ENCODE measurements at regions not wholly inside any gene's neighbourhood (a gene's known extent, or its start where the extent isn't known, plus 50 kb on each side); places are given as distances from the start of the nearest gene placed in this dataset.

DNA sequence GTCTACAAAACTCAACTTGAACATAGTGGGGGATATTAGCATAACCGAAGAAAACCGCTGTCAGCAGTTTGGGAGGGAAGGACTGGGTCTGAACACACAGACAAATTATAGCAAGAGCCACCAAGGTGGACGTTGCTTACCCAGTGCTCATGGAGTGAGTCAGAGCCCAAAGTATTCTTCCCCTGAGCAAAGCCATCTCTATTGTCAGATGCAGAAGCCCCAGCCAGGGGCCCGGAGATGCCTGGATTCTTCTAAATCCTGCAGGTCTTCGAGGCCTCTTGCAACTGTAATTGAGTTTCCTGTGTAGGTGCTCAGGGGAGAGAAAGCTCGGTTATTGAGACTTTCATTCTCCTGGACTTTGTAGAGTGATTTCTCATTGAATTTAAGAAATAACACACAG is 384.5 kb downstream of the IRS2 start:
- Histone ChIP-seq H3K27ac (replicated peaks; ENCODE audit: low read length) (no peak overlapping the region), H3K27me3 (ENCODE audit: control insufficient read depth in 3 of 3, insufficient read depth in 3 of 3, low read depth in 1 of 3, low read length in 3 of 3) (no peaks in the 10 kb centered on the region), H3K9ac (ENCODE audit: low read depth, low read length, poor library complexity) (no peak overlapping the region), H2BK120ac (ENCODE audit: low read depth, low read length) (no peak overlapping the region), H3K4ac (ENCODE audit: low read length) (no peak overlapping the region), H4K91ac (ENCODE audit: low read depth, low read length, poor library complexity) (no peak overlapping the region), H3K4me3 (ENCODE audit: low read length in 2 of 2) (no peak overlapping the region), H3K14ac (ENCODE audit: low read length) (no peak overlapping the region), H3K9me3 (replicated peaks in 1 of 2; ENCODE audit: control insufficient read depth in 2 of 2, insufficient read depth in 1 of 2, low read depth in 1 of 2, low read length in 2 of 2) (peaks cover 6 to 11% of the 10 kb centered on the region in 2 donors), H2AFZ (ENCODE audit: low read length) (no peak overlapping the region), H4K8ac (ENCODE audit: low read depth, low read length) (no peak overlapping the region), H3K18ac (ENCODE audit: low read length) (no peak overlapping the region), H2BK5ac (ENCODE audit: low read length) (no peak overlapping the region), H2BK15ac (ENCODE audit: low read length) (no peak overlapping the region), H3K23ac (ENCODE audit: low read depth, low read length, poor library complexity) (no peak overlapping the region), H3K4me2 (ENCODE audit: insufficient read depth, low read length, poor library complexity, severe bottlenecking) (no peak overlapping the region), H3K79me1 (ENCODE audit: low read depth, low read length) (no peaks in the 10 kb centered on the region), H3K36me3 (replicated peaks in 1 of 2; ENCODE audit: control insufficient read depth in 2 of 2, insufficient read depth in 2 of 2, low read length in 2 of 2) (no peaks in the 10 kb centered on the region), H2BK12ac (ENCODE audit: low read length) (no peak overlapping the region), H3K4me1 (ENCODE audit: control insufficient read depth in 2 of 2, insufficient read depth in 1 of 2, low read depth in 1 of 2, low read length in 2 of 2) (peaks cover 0 to 4% of the 10 kb centered on the region in 2 donors), H2AK5ac (ENCODE audit: low read depth, low read length) (no peak overlapping the region)
- no peak for DNase-seq (ENCODE audit: low spot score)
- WGBS, 2 donors (ENCODE audit: extremely low coverage in 2 of 2, insufficient read length in 2 of 2, insufficient replicate concordance in 1 of 2) = no CpG with 5 or more reads among the region's 6 CpGs

DNA sequence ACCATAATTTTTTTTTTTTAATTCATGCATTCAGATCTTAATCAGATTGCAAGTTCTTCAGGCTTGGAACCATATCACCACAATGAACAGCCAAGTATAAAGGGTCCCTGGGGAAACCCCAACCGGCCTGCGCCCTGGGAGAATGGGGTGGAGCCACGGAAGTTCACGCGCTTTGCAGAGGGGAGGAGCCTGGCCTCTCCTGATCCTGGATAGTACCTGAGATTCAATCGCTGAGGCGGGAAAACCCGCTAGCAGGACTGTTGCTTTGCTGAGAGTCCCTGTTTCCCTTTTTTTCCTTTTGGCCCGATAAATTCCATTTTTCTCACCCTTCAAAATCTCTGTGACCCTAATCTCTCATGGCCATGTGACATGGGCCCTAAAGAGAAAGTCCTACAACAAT is 385.1 kb downstream of the IRS2 start:
- H3K27me3 ChIP-seq (ENCODE audit: control insufficient read depth in 3 of 3, insufficient read depth in 3 of 3, low read depth in 1 of 3, low read length in 3 of 3) = no peaks in the 10 kb centered on the region
- peaks cover 6 to 11% of the 10 kb centered on the region in 2 donors for H3K9me3 ChIP-seq (replicated peaks in 1 of 2; ENCODE audit: control insufficient read depth in 2 of 2, insufficient read depth in 1 of 2, low read depth in 1 of 2, low read length in 2 of 2)
- no peak overlapping the region for H2AK5ac ChIP-seq (ENCODE audit: low read depth, low read length)
- H3K18ac ChIP-seq (ENCODE audit: low read length) = no peak overlapping the region
- H2BK120ac ChIP-seq (ENCODE audit: low read depth, low read length) = no peak overlapping the region
- H4K8ac ChIP-seq (ENCODE audit: low read depth, low read length) = no peak overlapping the region
- no CpG with 5 or more reads among the region's 9 CpGs for WGBS, 2 donors (ENCODE audit: extremely low coverage in 2 of 2, insufficient read length in 2 of 2, insufficient replicate concordance in 1 of 2)
- H4K91ac ChIP-seq (ENCODE audit: low read depth, low read length, poor library complexity) = no peak overlapping the region
- H3K4ac ChIP-seq (ENCODE audit: low read length) = no peak overlapping the region
- no peak overlapping the region for H3K9ac ChIP-seq (ENCODE audit: low read depth, low read length, poor library complexity)
- no peak for DNase-seq (ENCODE audit: low spot score)
- H3K14ac ChIP-seq (ENCODE audit: low read length) = no peak overlapping the region
- no peak overlapping the region for H3K4me2 ChIP-seq (ENCODE audit: insufficient read depth, low read length, poor library complexity, severe bottlenecking)
- no peak overlapping the region for H2BK15ac ChIP-seq (ENCODE audit: low read length)
- no peak overlapping the region for H3K4me3 ChIP-seq (ENCODE audit: low read length in 2 of 2)
- H3K23ac ChIP-seq (ENCODE audit: low read depth, low read length, poor library complexity) = no peak overlapping the region
- no peak overlapping the region for H3K27ac ChIP-seq (replicated peaks; ENCODE audit: low read length)
- no peaks in the 10 kb centered on the region for H3K36me3 ChIP-seq (replicated peaks in 1 of 2; ENCODE audit: control insufficient read depth in 2 of 2, insufficient read depth in 2 of 2, low read length in 2 of 2)
- H2BK5ac ChIP-seq (ENCODE audit: low read length) = no peak overlapping the region
- no peak overlapping the region for H2AFZ ChIP-seq (ENCODE audit: low read length)
- H2BK12ac ChIP-seq (ENCODE audit: low read length) = no peak overlapping the region
- H3K4me1 ChIP-seq (ENCODE audit: control insufficient read depth in 2 of 2, insufficient read depth in 1 of 2, low read depth in 1 of 2, low read length in 2 of 2) = peaks cover 0 to 4% of the 10 kb centered on the region in 2 donors
- no peaks in the 10 kb centered on the region for H3K79me1 ChIP-seq (ENCODE audit: low read depth, low read length)

DNA sequence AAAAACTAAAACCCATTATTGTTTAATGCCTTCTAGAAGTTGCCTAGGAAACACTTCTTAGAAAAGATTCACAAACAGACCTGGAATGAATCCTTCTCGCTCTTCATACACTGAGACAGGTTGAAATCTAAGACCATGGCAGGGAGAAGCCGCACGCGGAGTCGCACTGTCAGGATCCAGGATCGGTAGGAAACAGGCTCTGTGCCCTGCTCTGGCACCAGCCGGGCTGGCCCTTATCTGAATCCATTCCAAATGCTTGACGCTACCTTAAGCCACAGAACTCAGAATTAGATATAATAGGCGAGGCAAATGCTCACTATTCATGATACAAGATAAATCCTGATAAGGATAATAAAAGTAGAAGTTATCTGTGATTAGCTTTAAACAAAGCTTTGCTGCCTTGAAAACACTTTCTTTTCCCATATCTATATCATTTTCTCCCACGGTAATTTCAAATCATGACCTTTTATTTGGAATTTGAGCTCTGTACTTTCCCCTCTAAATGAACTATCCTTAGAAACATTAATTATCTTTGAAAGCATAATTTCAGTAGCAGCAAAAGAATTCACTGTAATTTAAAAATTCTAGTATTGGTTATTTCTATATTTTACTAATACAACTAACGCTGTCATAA is 385.6 kb downstream of the IRS2 start:
- H2AFZ ChIP-seq (ENCODE audit: low read length) = peak overlapping the region; percentile 81
- no peak overlapping the region for H2BK15ac ChIP-seq (ENCODE audit: low read length)
- no peak overlapping the region for H3K4me3 ChIP-seq (ENCODE audit: low read length in 2 of 2)
- H2BK12ac ChIP-seq (ENCODE audit: low read length) = no peak overlapping the region
- H2BK5ac ChIP-seq (ENCODE audit: low read length) = no peak overlapping the region
- H3K4me1 ChIP-seq (ENCODE audit: control insufficient read depth in 2 of 2, insufficient read depth in 1 of 2, low read depth in 1 of 2, low read length in 2 of 2) = peaks cover 0 to 4% of the 10 kb centered on the region in 2 donors
- H2AK5ac ChIP-seq (ENCODE audit: low read depth, low read length) = no peak overlapping the region
- no CpG with 5 or more reads among the region's 11 CpGs for WGBS, 2 donors (ENCODE audit: extremely low coverage in 2 of 2, insufficient read length in 2 of 2, insufficient replicate concordance in 1 of 2)
- H4K8ac ChIP-seq (ENCODE audit: low read depth, low read length) = no peak overlapping the region
- H3K27ac ChIP-seq (replicated peaks; ENCODE audit: low read length) = no peak overlapping the region
- H3K27me3 ChIP-seq (ENCODE audit: control insufficient read depth in 3 of 3, insufficient read depth in 3 of 3, low read depth in 1 of 3, low read length in 3 of 3) = no peaks in the 10 kb centered on the region
- no peak overlapping the region for H3K9ac ChIP-seq (ENCODE audit: low read depth, low read length, poor library complexity)
- H3K79me1 ChIP-seq (ENCODE audit: low read depth, low read length) = no peaks in the 10 kb centered on the region
- H4K91ac ChIP-seq (ENCODE audit: low read depth, low read length, poor library complexity) = no peak overlapping the region
- H3K9me3 ChIP-seq (replicated peaks in 1 of 2; ENCODE audit: control insufficient read depth in 2 of 2, insufficient read depth in 1 of 2, low read depth in 1 of 2, low read length in 2 of 2) = peaks cover 6 to 11% of the 10 kb centered on the region in 2 donors
- H3K23ac ChIP-seq (ENCODE audit: low read depth, low read length, poor library complexity) = no peak overlapping the region
- H3K14ac ChIP-seq (ENCODE audit: low read length) = no peak overlapping the region
- no peak overlapping the region for H3K4ac ChIP-seq (ENCODE audit: low read length)
- no peak overlapping the region for H3K4me2 ChIP-seq (ENCODE audit: insufficient read depth, low read length, poor library complexity, severe bottlenecking)
- no peaks in the 10 kb centered on the region for H3K36me3 ChIP-seq (replicated peaks in 1 of 2; ENCODE audit: control insufficient read depth in 2 of 2, insufficient read depth in 2 of 2, low read length in 2 of 2)
- H3K18ac ChIP-seq (ENCODE audit: low read length) = no peak overlapping the region
- no peak overlapping the region for H2BK120ac ChIP-seq (ENCODE audit: low read depth, low read length)
- no peak for DNase-seq (ENCODE audit: low spot score)

DNA sequence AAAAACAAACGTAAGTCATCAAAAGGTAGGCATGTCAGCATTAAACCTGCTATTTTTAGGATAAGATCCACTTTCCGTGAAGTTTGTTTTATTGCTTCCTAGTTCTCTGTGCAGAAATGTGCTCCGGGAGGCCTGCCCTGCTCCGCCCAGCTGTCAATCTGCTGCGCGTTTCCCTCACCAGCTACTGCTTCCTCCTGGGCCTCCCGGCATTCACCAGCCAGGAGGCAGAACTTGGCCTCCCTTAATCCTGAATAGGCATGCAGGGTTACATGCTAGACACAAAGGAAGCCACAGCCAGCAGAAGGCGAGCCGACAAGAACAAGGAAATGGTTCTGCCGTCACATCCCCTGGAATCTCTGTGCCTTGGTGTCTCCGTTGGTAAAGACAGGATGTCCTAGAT is 386.2 kb downstream of the IRS2 start:
- Histone ChIP-seq H2BK12ac (ENCODE audit: low read length) (no peak overlapping the region), H2BK5ac (ENCODE audit: low read length) (no peak overlapping the region), H2AFZ (ENCODE audit: low read length) (peak overlapping the region; percentile 81), H3K4me2 (ENCODE audit: insufficient read depth, low read length, poor library complexity, severe bottlenecking) (no peak overlapping the region), H3K27me3 (ENCODE audit: control insufficient read depth in 3 of 3, insufficient read depth in 3 of 3, low read depth in 1 of 3, low read length in 3 of 3) (no peaks in the 10 kb centered on the region), H3K23ac (ENCODE audit: low read depth, low read length, poor library complexity) (no peak overlapping the region), H3K18ac (ENCODE audit: low read length) (no peak overlapping the region), H2BK15ac (ENCODE audit: low read length) (no peak overlapping the region), H3K27ac (replicated peaks; ENCODE audit: low read length) (no peak overlapping the region), H3K9me3 (replicated peaks in 1 of 2; ENCODE audit: control insufficient read depth in 2 of 2, insufficient read depth in 1 of 2, low read depth in 1 of 2, low read length in 2 of 2) (peaks cover 6 to 11% of the 10 kb centered on the region in 2 donors), H3K4ac (ENCODE audit: low read length) (no peak overlapping the region), H2BK120ac (ENCODE audit: low read depth, low read length) (no peak overlapping the region), H3K36me3 (replicated peaks in 1 of 2; ENCODE audit: control insufficient read depth in 2 of 2, insufficient read depth in 2 of 2, low read length in 2 of 2) (no peaks in the 10 kb centered on the region), H3K4me1 (ENCODE audit: control insufficient read depth in 2 of 2, insufficient read depth in 1 of 2, low read depth in 1 of 2, low read length in 2 of 2) (peaks cover 0 to 4% of the 10 kb centered on the region in 2 donors), H3K14ac (ENCODE audit: low read length) (no peak overlapping the region), H4K8ac (ENCODE audit: low read depth, low read length) (no peak overlapping the region), H4K91ac (ENCODE audit: low read depth, low read length, poor library complexity) (no peak overlapping the region), H3K79me1 (ENCODE audit: low read depth, low read length) (no peaks in the 10 kb centered on the region), H3K4me3 (ENCODE audit: low read length in 2 of 2) (no peak overlapping the region), H2AK5ac (ENCODE audit: low read depth, low read length) (no peak overlapping the region), H3K9ac (ENCODE audit: low read depth, low read length, poor library complexity) (no peak overlapping the region)
- no peak for DNase-seq (ENCODE audit: low spot score)
- no CpG with 5 or more reads among the region's 11 CpGs for WGBS, 2 donors (ENCODE audit: extremely low coverage in 2 of 2, insufficient read length in 2 of 2, insufficient replicate concordance in 1 of 2)

Measured in neuronal stem cell (in vitro differentiated cells).